ENCODE measurements at regions not wholly inside any gene's neighbourhood (a gene's known extent, or its start where the extent isn't known, plus 50 kb on each side); places are given as distances from the start of the nearest gene placed in this dataset.

DNA sequence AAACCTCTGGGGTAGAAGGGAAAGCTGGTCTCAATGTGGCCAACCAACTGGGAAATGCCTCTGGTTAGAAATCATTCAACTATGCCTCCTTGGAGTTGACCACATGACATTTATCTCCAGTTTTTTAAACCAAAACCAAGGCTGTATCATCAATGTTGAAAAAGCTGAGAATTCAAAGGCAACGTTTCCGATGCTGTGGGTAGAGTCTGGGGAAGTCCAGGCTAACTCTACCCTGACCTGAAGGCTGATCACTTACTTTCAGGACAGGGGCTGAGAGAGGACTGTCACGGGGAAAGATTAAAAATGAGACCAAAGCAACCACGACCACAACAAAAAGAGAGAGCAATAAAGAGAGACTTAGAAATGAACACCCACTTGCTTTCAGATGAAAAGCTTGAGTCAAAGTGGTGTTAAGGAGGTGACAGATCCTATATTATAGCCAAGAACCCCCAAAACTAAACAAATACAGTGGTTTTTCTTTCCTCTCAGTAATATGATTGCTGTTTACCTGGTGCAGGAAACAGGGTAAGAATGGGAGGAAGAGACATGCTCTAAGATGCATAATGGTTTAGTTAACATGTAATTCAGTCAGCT lies 90.8 kb upstream of the TNFSF4 start:
- no peaks in the 10 kb centered on the region for H3K36me3 ChIP-seq (ENCODE audit: control insufficient read depth, insufficient read depth, low read length)
- no peaks in the 10 kb centered on the region for H3K27me3 ChIP-seq (replicated peaks; ENCODE audit: control insufficient read depth, insufficient read depth, low read length)
- no TSS peak for BruUV-seq (replicated peaks)
- no peak overlapping the region for H3K4me3 ChIP-seq (ENCODE audit: low read depth, low read length)
- H3K36me3 Mint-ChIP-seq (ENCODE audit: insufficient read depth, unreplicated experiment): no peaks in the 10 kb centered on the region
- ChIA-PET CTCF (no interaction called here), POLR2A (no interaction called here)
- no peaks in the 10 kb centered on the region for H3K4me1 ChIP-seq
- no peaks in the 10 kb centered on the region for H3K27me3 Mint-ChIP-seq (ENCODE audit: insufficient read depth, unreplicated experiment)
- no peaks in the 10 kb centered on the region for H3K9me3 Mint-ChIP-seq (ENCODE audit: unreplicated experiment)
- DNase-seq: no peak
- no peaks in the 10 kb centered on the region; the same call in 1 of the 2 replicates for H3K9me3 ChIP-seq
- H3K4me1 Mint-ChIP-seq (ENCODE audit: low read depth, unreplicated experiment): no peaks in the 10 kb centered on the region
- TF ChIP-seq, protein P1, sequence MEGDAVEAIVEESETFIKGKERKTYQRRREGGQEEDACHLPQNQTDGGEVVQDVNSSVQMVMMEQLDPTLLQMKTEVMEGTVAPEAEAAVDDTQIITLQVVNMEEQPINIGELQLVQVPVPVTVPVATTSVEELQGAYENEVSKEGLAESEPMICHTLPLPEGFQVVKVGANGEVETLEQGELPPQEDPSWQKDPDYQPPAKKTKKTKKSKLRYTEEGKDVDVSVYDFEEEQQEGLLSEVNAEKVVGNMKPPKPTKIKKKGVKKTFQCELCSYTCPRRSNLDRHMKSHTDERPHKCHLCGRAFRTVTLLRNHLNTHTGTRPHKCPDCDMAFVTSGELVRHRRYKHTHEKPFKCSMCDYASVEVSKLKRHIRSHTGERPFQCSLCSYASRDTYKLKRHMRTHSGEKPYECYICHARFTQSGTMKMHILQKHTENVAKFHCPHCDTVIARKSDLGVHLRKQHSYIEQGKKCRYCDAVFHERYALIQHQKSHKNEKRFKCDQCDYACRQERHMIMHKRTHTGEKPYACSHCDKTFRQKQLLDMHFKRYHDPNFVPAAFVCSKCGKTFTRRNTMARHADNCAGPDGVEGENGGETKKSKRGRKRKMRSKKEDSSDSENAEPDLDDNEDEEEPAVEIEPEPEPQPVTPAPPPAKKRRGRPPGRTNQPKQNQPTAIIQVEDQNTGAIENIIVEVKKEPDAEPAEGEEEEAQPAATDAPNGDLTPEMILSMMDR (IDR thresholded peaks at IDR 0.05; ENCODE audit: insufficient read depth in 1 of 2, low read depth in 1 of 2, low read length in 1 of 2, severe bottlenecking in 1 of 2, unreplicated experiment in 1 of 2): no peak
- no peak overlapping the region for H3K4me3 Mint-ChIP-seq (ENCODE audit: unreplicated experiment)
- no peak overlapping the region for H3K27ac Mint-ChIP-seq (ENCODE audit: unreplicated experiment)
- intact Hi-C loops (cut with micrococcal nuclease; ENCODE audit: unreplicated experiment): no loop called here

DNA sequence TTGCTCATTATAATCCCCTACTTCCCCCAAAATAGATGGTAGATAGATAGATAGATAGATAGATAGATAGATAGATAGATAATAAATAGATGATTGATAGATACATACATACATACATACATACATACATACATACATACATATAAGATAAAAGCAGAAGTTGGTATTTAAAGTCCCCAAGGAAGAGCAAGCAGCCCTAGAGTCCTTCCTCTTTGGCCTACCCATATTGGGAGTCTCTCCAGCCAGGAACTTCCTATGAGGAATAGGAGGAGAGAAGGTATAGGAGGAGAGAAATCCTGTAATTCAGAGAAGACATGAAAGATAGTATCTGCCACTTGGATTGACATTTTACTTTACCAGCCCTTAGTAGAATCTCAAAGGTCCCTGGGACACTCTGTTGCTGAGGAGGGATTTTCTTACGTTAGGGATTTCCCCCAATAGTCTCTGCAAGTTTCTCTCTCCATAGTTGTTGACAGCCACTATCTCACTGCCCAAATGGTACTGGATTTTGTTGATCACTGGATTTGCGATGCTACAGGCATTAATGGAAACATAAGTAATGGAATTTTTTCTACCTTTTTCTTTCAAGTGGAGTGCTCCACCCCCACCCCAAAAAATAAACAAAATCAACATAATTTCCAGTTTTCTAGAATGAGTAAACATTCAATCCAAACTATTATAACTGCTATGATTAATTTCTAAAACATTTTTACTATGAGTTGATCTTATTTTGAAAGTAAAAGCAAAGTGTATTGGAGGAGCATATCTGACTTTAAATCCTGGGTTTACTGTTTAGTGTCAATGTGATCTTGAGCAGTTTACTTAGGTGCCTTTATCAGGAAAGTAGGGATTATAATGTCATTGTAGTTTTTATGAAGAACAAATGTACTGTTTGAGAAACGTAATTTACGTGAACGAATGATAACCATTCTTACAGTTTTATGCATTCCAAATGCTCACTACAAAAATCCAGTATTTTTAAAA lies 93.2 kb upstream of the TNFSF4 start:
- H3K27me3 Mint-ChIP-seq (ENCODE audit: insufficient read depth, unreplicated experiment): no peaks in the 10 kb centered on the region
- no TSS peak for BruUV-seq (replicated peaks)
- H3K4me3 ChIP-seq (ENCODE audit: low read depth, low read length): no peak overlapping the region
- DNase-seq: no peak
- no peaks in the 10 kb centered on the region for H3K27me3 ChIP-seq (replicated peaks; ENCODE audit: control insufficient read depth, insufficient read depth, low read length)
- no peaks in the 10 kb centered on the region for H3K9me3 ChIP-seq
- TF ChIP-seq, protein P1 (IDR thresholded peaks at IDR 0.05; ENCODE audit: insufficient read depth in 1 of 2, low read depth in 1 of 2, low read length in 1 of 2, severe bottlenecking in 1 of 2, unreplicated experiment in 1 of 2): no peak
- no peaks in the 10 kb centered on the region for H3K36me3 ChIP-seq (ENCODE audit: control insufficient read depth, insufficient read depth, low read length)
- CTCF ChIA-PET: no interaction called here
- no peaks in the 10 kb centered on the region for H3K36me3 Mint-ChIP-seq (ENCODE audit: insufficient read depth, unreplicated experiment)
- H3K9me3 Mint-ChIP-seq (ENCODE audit: unreplicated experiment): no peaks in the 10 kb centered on the region
- H3K4me3 Mint-ChIP-seq (ENCODE audit: unreplicated experiment): no peak overlapping the region
- POLR2A ChIA-PET: no interaction called here
- no peaks in the 10 kb centered on the region for H3K4me1 ChIP-seq
- H3K27ac Mint-ChIP-seq (ENCODE audit: unreplicated experiment): no peak overlapping the region
- no peaks in the 10 kb centered on the region for H3K4me1 Mint-ChIP-seq (ENCODE audit: low read depth, unreplicated experiment)
- intact Hi-C loops (cut with micrococcal nuclease; ENCODE audit: unreplicated experiment): no loop called here

DNA sequence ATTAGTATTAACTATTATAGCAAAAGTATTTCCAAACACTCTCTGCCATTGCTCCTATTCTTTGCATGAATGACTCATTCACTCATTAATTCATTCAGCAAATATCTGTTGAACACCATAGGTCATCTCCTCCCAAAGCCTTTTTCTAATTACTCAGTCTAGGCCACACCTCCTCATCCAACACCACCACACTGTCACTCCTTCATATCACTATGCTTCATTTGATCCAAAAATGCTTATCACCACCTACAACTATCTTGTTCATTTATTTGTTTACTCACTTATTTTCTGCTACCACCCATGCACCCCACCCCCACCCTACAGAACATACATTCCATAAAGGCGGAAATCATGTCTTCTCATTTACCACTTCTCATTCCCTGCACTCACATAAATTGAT lies 94.4 kb upstream of the TNFSF4 start:
- CTCF ChIA-PET: no interaction called here
- Histone ChIP-seq H3K4me1 (no peaks in the 10 kb centered on the region), H3K4me3 (ENCODE audit: low read depth, low read length) (no peak overlapping the region), H3K36me3 (ENCODE audit: control insufficient read depth, insufficient read depth, low read length) (no peaks in the 10 kb centered on the region), H3K9me3 (no peaks in the 10 kb centered on the region), H3K27me3 (replicated peaks; ENCODE audit: control insufficient read depth, insufficient read depth, low read length) (no peaks in the 10 kb centered on the region)
- Mint-ChIP-seq H3K27ac (ENCODE audit: unreplicated experiment) (no peak overlapping the region), H3K4me1 (ENCODE audit: low read depth, unreplicated experiment) (no peaks in the 10 kb centered on the region), H3K27me3 (ENCODE audit: insufficient read depth, unreplicated experiment) (no peaks in the 10 kb centered on the region), H3K4me3 (ENCODE audit: unreplicated experiment) (no peak overlapping the region), H3K36me3 (ENCODE audit: insufficient read depth, unreplicated experiment) (no peaks in the 10 kb centered on the region), H3K9me3 (ENCODE audit: unreplicated experiment) (no peaks in the 10 kb centered on the region)
- no TSS peak for BruUV-seq (replicated peaks)
- POLR2A ChIA-PET: no interaction called here
- TF ChIP-seq, protein P1 (IDR thresholded peaks at IDR 0.05; ENCODE audit: insufficient read depth in 1 of 2, low read depth in 1 of 2, low read length in 1 of 2, severe bottlenecking in 1 of 2, unreplicated experiment in 1 of 2): no peak
- no peak for DNase-seq
- intact Hi-C loops (cut with micrococcal nuclease; ENCODE audit: unreplicated experiment): no loop called here
